ENCODE measurements at regions not wholly inside any gene's neighbourhood (a gene's known extent, or its start where the extent isn't known, plus 50 kb on each side); places are given as distances from the start of the nearest gene placed in this dataset.

DNA sequence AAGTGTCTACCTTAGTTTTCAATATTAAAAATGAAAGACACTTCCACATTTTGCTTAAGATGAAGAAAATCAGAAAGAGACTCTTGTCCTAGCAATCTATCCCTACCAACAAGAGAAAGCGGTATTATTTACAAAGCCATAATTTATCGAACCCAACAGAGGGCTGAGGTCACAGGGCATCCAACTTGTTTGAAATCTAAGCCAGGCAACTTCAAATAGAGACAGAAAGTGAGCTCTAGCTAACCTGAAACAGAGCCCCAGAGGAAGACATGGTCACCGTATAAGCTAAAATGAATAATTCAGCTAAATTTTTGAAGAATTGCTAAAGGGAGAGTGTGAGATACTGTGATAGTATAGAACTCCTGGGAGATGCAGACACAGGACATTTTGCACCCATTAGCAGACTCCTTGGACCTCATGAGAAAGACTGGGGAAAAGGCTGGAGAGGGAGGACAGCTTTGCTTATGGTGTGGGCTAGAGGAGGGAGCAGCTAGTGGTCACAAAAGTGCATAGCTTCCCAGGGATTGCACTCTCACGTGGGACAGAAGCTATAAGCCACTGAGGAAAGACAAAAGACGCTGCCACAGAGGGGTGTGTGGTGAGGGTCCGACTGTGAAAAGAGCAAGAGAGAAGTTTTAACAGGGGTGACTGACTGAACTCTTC is 624.2 kb upstream of the GRIN3A start:
- TF ChIP-seq SMC3 (IDR thresholded peaks at IDR 0.05; ENCODE audit: low read depth, low read length) (no peak), NFIC (IDR thresholded peaks at IDR 0.05; ENCODE audit: borderline replicate concordance) (no peak), EP300 (IDR thresholded peaks at IDR 0.05; ENCODE audit: borderline replicate concordance in 1 of 2, low read depth in 1 of 2, low read length in 1 of 2) (no peak), GABPA (IDR thresholded peaks at IDR 0.05; ENCODE audit: low read depth) (no peak), TAF1 (IDR thresholded peaks at IDR 0.05; ENCODE audit: borderline replicate concordance, low read depth, low read length) (no peak)
- TF ChIP-seq, protein P1, sequence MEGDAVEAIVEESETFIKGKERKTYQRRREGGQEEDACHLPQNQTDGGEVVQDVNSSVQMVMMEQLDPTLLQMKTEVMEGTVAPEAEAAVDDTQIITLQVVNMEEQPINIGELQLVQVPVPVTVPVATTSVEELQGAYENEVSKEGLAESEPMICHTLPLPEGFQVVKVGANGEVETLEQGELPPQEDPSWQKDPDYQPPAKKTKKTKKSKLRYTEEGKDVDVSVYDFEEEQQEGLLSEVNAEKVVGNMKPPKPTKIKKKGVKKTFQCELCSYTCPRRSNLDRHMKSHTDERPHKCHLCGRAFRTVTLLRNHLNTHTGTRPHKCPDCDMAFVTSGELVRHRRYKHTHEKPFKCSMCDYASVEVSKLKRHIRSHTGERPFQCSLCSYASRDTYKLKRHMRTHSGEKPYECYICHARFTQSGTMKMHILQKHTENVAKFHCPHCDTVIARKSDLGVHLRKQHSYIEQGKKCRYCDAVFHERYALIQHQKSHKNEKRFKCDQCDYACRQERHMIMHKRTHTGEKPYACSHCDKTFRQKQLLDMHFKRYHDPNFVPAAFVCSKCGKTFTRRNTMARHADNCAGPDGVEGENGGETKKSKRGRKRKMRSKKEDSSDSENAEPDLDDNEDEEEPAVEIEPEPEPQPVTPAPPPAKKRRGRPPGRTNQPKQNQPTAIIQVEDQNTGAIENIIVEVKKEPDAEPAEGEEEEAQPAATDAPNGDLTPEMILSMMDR (IDR thresholded peaks at IDR 0.05), result no peak
